ENCODE measurements at regions not wholly inside any gene's neighbourhood (a gene's known extent, or its start where the extent isn't known, plus 50 kb on each side); places are given as distances from the start of the nearest gene placed in this dataset.

DNA sequence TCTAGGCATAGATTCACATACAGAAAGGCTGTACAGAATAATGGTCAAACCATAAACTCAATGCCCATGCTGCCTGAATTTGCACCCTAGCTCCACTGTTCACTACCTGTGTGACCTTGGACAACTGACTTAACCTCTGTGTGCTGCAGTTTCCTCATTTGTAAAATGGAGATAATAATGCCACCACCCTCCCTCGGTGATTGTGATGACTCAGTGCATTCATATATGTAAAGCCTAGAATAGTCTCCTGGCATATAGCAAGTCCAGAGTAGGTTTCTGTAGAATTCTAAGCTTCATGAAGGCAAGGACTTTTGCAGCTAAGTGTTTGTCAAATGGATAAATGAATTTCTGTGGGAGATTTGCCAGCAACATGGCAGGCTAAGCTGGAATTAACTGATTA, 297.8 kb upstream of the NR4A3 start (continued):
- no peak for TF ChIP-seq ZSCAN21 (CRISPR knock-in tag; IDR thresholded peaks at IDR 0.05; ENCODE audit: borderline replicate concordance)

DNA sequence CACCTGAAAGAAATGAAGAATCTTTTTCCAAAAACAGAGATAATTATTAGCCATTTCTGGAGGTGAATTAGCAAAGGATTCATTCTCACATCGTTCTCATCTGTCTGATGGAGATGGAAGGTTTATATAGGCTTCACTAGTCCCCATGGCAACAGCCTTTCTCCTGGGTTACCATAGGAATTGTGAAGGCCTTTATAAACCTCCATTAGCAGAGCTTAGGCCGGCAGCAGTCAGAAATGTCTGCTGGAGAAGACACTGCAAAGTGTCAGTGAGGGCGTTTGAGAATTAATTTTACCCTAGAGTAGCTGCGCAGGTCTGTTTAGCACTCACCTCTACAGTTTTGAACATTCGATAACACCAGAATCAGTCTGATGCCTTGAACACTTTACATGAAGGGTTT, 290.4 kb upstream of the NR4A3 start:
- TF ChIP-seq ZNF543 (CRISPR knock-in tag; IDR thresholded peaks at IDR 0.05) (no peak), FOXO1 (CRISPR knock-in tag; IDR thresholded peaks at IDR 0.05) (no peak), E2F2 (CRISPR knock-in tag; IDR thresholded peaks at IDR 0.05; ENCODE audit: borderline replicate concordance) (no peak), ZNF30 (CRISPR knock-in tag; IDR thresholded peaks at IDR 0.05) (no peak), CREB1 (IDR thresholded peaks at IDR 0.05) (no peak), CREB1 (CRISPR knock-in tag; IDR thresholded peaks at IDR 0.05) (no peak), PATZ1 (CRISPR knock-in tag; IDR thresholded peaks at IDR 0.05) (no peak), EEA1 (CRISPR knock-in tag; IDR thresholded peaks at IDR 0.05; ENCODE audit: borderline replicate concordance) (no peak), ATF5 (CRISPR knock-in tag; IDR thresholded peaks at IDR 0.05; ENCODE audit: low read depth) (no peak), ZNF746 (CRISPR knock-in tag; IDR thresholded peaks at IDR 0.05) (no peak), ARID3A (IDR thresholded peaks at IDR 0.05; ENCODE audit: low read depth, low read length) (no peak), ZC3H4 (CRISPR knock-in tag; IDR thresholded peaks at IDR 0.05; ENCODE audit: borderline replicate concordance) (no peak), MIER2 (CRISPR knock-in tag; IDR thresholded peaks at IDR 0.05) (no peak), ZNF282 (IDR thresholded peaks at IDR 0.05; ENCODE audit: partially characterized antibody) (no peak), MLLT10 (CRISPR knock-in tag; IDR thresholded peaks at IDR 0.05) (no peak), NR2F6 (IDR thresholded peaks at IDR 0.05) (no peak), NR2F6 (CRISPR knock-in tag; IDR thresholded peaks at IDR 0.05) (no peak), RNF2 (conservative IDR thresholded peaks at IDR 0.05; ENCODE audit: low read depth) (no peak)
- TF ChIP-seq, protein P1, sequence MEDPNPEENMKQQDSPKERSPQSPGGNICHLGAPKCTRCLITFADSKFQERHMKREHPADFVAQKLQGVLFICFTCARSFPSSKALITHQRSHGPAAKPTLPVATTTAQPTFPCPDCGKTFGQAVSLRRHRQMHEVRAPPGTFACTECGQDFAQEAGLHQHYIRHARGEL (CRISPR knock-in tag; IDR thresholded peaks at IDR 0.05) = no peak

More for the DNA sequence above, 290.4 kb upstream of the NR4A3 start:
- H3K4me1 ChIP-seq (ENCODE audit: insufficient read depth, low read length) = no peaks in the 10 kb centered on the region
- H3K9ac ChIP-seq (ENCODE audit: insufficient read depth, low read depth, low read length) = no peak overlapping the region
- no peak overlapping the region for H2AFZ ChIP-seq (ENCODE audit: low read length)
- no peaks in the 10 kb centered on the region for H3K79me2 ChIP-seq (ENCODE audit: insufficient read depth, low read length)
- POLR2A ChIA-PET = no interaction called here
- DNase-seq (ENCODE audit: low spot score) (no peak), ATAC-seq (no peak), FAIRE-seq (no peak)
- no peaks in the 10 kb centered on the region for H3K36me3 ChIP-seq (replicated peaks in 1 of 2; ENCODE audit: control insufficient read depth in 1 of 2, insufficient read depth in 2 of 2, low read length in 2 of 2)
- H3K4me2 ChIP-seq (ENCODE audit: low read depth, low read length) = no peak overlapping the region
- CTCF ChIA-PET (ENCODE audit: low intra/inter-chr PET ratio, low total read pairs) = no interaction called here
- no peak overlapping the region for H3K4me3 ChIP-seq (replicated peaks in 1 of 3; ENCODE audit: insufficient read depth in 1 of 3, low read depth in 2 of 3, low read length in 3 of 3)
- no peak overlapping the region for H3K27ac ChIP-seq (ENCODE audit: extremely low read length, insufficient read depth, low read length)
- BruUV-seq (replicated peaks) = no TSS peak
- in situ Hi-C loops (cut with HindIII; ENCODE audit: extremely low pct_ligation_motif_present, low pct_unique_long_range_greater_than_20kb) = no loop called here
- 26% methylated on average over 5 of the region's 5 CpGs for WGBS (ENCODE audit: low lambda C conversion rate)
- intact Hi-C loops (cut with micrococcal nuclease; ENCODE audit: unreplicated experiment) = no loop called here
- H4K20me1 ChIP-seq (ENCODE audit: insufficient read depth, low read length) = no peaks in the 10 kb centered on the region
- no peaks in the 10 kb centered on the region for H3K9me3 ChIP-seq (ENCODE audit: low read length)
- H3K27me3 ChIP-seq (ENCODE audit: control insufficient read depth in 1 of 2, insufficient read depth in 2 of 2, low read length in 2 of 2) = no peaks in the 10 kb centered on the region
